ENCODE measurements at regions not wholly inside any gene's neighbourhood (a gene's known extent, or its start where the extent isn't known, plus 50 kb on each side); places are given as distances from the start of the nearest gene placed in this dataset.

DNA sequence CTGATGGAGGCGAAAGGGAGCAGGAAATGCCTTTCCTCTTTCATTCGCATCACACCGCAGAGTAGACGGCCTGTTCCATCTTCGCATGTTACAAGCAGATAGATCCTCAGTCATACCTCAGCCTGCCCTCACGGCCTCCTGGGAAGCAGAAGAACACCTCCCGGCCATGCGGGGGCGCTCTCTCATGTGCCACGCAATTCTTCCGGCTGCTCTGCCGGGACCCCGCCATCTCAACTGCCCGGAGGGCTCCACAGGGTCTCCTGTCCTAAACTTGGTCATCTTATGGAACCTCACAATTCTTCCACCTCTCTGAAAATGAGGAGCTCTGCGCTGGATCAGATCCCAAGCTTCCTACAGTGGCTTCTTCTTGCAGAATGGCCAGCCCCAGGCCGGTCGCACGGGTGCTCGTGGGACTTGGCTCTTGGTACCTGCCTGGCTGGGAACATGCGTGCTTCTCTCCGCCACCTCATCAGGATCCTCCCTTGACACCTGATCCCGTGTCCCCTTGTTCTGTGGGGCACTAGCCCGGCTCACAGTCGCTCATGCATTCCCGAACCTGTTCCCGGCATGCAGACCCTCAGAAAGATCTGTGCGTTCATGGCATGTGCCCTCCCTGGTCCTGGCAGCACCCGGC lies 262.8 kb upstream of the SHH start:
- WGBS: 93% methylated on average over 28 of the region's 28 CpGs
- Histone ChIP-seq H3K36me3 (no peaks in the 10 kb centered on the region), H3K9me3 (no peaks in the 10 kb centered on the region), H3K27me3 (replicated peaks; ENCODE audit: insufficient read depth) (no peaks in the 10 kb centered on the region), H3K4me1 (replicated peaks) (no peaks in the 10 kb centered on the region), H3K27ac (no peak overlapping the region), H3K4me3 (no peak overlapping the region)
- DNase-seq (ENCODE audit: low spot score): no peak
- TF ChIP-seq, protein P1, sequence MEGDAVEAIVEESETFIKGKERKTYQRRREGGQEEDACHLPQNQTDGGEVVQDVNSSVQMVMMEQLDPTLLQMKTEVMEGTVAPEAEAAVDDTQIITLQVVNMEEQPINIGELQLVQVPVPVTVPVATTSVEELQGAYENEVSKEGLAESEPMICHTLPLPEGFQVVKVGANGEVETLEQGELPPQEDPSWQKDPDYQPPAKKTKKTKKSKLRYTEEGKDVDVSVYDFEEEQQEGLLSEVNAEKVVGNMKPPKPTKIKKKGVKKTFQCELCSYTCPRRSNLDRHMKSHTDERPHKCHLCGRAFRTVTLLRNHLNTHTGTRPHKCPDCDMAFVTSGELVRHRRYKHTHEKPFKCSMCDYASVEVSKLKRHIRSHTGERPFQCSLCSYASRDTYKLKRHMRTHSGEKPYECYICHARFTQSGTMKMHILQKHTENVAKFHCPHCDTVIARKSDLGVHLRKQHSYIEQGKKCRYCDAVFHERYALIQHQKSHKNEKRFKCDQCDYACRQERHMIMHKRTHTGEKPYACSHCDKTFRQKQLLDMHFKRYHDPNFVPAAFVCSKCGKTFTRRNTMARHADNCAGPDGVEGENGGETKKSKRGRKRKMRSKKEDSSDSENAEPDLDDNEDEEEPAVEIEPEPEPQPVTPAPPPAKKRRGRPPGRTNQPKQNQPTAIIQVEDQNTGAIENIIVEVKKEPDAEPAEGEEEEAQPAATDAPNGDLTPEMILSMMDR (IDR thresholded peaks at IDR 0.05): no peak
- TF ChIP-seq POLR2AphosphoS5 (IDR thresholded peaks at IDR 0.05): no peak
- no peak for TF ChIP-seq POLR2A (IDR thresholded peaks at IDR 0.05)
- intact Hi-C loops (cut with DNase I): no loop called here

DNA sequence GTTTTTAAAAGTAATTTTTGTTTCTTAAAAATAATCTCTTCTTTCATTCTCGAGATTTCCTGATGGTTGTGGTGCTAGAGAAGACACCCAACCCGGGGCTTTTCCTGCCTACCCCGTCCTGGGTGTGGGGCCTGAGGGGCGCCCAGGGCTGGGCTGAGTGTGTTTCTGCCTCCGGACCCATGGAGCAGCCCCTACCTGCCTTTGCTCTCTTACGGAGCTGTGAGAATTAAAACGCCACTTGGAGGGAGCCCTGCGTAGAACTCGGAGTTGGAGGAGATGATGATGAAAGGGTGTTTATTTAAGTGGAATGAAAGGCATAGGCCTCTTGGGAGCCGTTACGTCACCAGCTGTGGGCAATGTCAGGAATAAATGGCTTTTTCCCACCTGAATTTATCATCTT lies 261.8 kb upstream of the SHH start:
- TF ChIP-seq, protein P1 (IDR thresholded peaks at IDR 0.05): no peak
- TF ChIP-seq POLR2AphosphoS5 (IDR thresholded peaks at IDR 0.05): no peak
- TF ChIP-seq POLR2A (IDR thresholded peaks at IDR 0.05): no peak
- WGBS: 88% methylated on average over 11 of the region's 11 CpGs
- Histone ChIP-seq H3K4me1 (replicated peaks) (no peaks in the 10 kb centered on the region), H3K27me3 (replicated peaks; ENCODE audit: insufficient read depth) (no peaks in the 10 kb centered on the region), H3K4me3 (no peak overlapping the region), H3K9me3 (no peaks in the 10 kb centered on the region), H3K27ac (no peak overlapping the region), H3K36me3 (no peaks in the 10 kb centered on the region)
- intact Hi-C loops (cut with DNase I): no loop called here
- no peak for DNase-seq (ENCODE audit: low spot score)

DNA sequence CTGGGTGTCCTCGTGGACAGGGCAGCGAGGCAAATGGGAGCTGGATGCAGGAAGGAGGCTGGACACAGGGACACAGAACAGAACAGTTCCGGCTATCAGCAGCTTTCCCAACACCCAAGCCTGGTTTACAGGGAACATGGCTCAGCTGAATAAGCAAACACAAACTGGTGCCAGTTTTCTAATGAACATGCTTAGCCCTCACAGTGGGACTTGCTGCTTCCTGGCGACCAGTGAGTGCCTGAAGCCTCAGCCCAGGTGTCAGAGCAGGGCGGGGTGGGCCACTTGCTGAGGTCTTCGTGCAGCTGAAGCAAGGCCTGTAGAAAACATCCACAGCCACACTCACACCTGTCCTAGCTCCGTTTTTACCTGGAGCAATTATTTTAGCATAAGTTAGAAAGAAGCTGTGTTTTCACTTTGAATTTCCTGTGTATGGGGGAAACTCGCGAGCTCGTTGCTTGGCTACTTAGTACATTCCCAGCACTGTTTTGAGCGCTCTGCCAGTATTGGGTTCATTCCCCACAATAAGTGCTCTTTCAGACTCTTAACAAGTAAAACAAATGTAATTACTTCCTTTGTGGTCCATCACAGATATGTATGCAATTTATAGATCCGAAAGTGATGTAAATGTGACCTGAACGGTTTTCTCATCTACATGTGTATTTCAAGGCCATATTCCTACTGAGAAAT lies 261.2 kb upstream of the SHH start:
- TF ChIP-seq POLR2AphosphoS5 (IDR thresholded peaks at IDR 0.05) (peak; percentile 45), POLR2A (IDR thresholded peaks at IDR 0.05) (no peak)

DNA sequence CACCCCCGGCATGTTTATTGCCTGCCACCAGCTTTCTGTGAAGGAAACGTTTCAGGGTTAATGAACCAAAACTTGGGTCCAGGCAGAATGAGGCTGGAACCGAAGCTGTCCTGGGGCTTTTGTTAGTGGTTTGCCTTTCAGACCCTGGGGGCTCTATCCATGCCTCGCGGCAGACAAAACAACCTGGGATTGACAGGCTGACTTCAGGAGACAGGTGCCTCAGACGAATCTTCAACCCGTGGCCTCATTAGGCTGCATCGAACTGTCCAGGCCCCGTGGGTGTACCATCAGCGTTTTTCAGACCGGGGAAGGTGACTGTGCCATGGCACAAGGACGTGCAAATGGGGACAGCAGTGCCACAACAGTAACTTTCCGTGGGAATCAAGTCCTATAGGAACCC lies 259.3 kb upstream of the SHH start:
- no peaks in the 10 kb centered on the region for H3K9me3 ChIP-seq
- H3K27me3 ChIP-seq (replicated peaks; ENCODE audit: insufficient read depth): no peaks in the 10 kb centered on the region
- 81% methylated on average over 13 of the region's 13 CpGs for WGBS
- no peaks in the 10 kb centered on the region for H3K4me1 ChIP-seq (replicated peaks)
- no peaks in the 10 kb centered on the region for H3K36me3 ChIP-seq
- TF ChIP-seq POLR2AphosphoS5 (IDR thresholded peaks at IDR 0.05) (no peak), POLR2A (IDR thresholded peaks at IDR 0.05) (no peak)
- TF ChIP-seq, protein P1 (IDR thresholded peaks at IDR 0.05): no peak
- no peak for DNase-seq (ENCODE audit: low spot score)
- intact Hi-C loops (cut with DNase I): no loop called here
- H3K4me3 ChIP-seq: no peak overlapping the region
- H3K27ac ChIP-seq: no peak overlapping the region

More for the DNA sequence above, 261.2 kb upstream of the SHH start:
- intact Hi-C loops (cut with DNase I): no loop called here
- no peaks in the 10 kb centered on the region for H3K4me1 ChIP-seq (replicated peaks)
- no peak overlapping the region for H3K27ac ChIP-seq
- H3K9me3 ChIP-seq: no peaks in the 10 kb centered on the region
- WGBS: 80% methylated on average over 13 of the region's 13 CpGs
- no peaks in the 10 kb centered on the region for H3K36me3 ChIP-seq
- DNase-seq (ENCODE audit: low spot score): peak; percentile 21
- no peaks in the 10 kb centered on the region for H3K27me3 ChIP-seq (replicated peaks; ENCODE audit: insufficient read depth)
- no peak overlapping the region for H3K4me3 ChIP-seq

DNA sequence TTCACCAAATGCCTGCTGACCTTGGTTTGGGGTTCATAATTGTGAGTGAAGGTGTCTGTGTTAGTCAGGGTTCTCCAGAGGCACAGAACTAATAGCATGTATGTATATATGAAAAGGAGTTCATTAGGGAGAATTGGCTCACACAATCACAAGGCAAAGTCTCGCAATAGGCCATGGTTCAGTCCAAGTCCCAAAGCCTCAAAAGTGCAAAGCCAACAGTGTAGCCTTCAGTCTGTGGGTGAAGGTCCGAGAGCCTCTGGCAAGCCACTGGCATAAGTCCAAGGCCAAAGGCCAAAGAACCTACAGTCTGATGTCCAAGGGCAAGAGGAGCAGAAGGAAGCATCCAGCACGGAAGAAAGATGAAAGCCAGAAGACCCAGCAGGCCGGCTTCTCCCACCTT lies 257.6 kb upstream of the SHH start:
- H3K27me3 ChIP-seq (replicated peaks; ENCODE audit: insufficient read depth): no peaks in the 10 kb centered on the region
- no peak overlapping the region for H3K27ac ChIP-seq
- H3K36me3 ChIP-seq: no peaks in the 10 kb centered on the region
- TF ChIP-seq POLR2A (IDR thresholded peaks at IDR 0.05) (no peak), POLR2AphosphoS5 (IDR thresholded peaks at IDR 0.05) (no peak)
- TF ChIP-seq, protein P1 (IDR thresholded peaks at IDR 0.05): no peak
- H3K4me3 ChIP-seq: no peak overlapping the region
- no peak for DNase-seq (ENCODE audit: low spot score)
- intact Hi-C loops (cut with DNase I): no loop called here
- 82% methylated on average over 4 of the region's 4 CpGs for WGBS
- H3K4me1 ChIP-seq (replicated peaks): no peaks in the 10 kb centered on the region
- H3K9me3 ChIP-seq: no peaks in the 10 kb centered on the region
